PC-3 (cell line): ENCODE measurements at regions not wholly inside any gene's neighbourhood (a gene's known extent, or its start where the extent isn't known, plus 50 kb on each side); places are given as distances from the start of the nearest gene placed in this dataset.

Experiments used
- ATAC-seq: fragments of 200-7000 bp; cut with Tn5 transposase; 2 replicates; pipeline ENCODE4 v1.9.1; 2020; ENCODE audit warnings: mild to moderate bottlenecking, moderate library complexity
- BruUV-seq: library from RNA; stranded (reverse); fragments of 400-500 nt; replicated peaks from 2 replicates; lab custom pipeline; 2021; lab: Mats Ljungman, UMichigan
- CTCF ChIA-PET: fragments of 300-600 bp; sonication (Branson Sonifier 250); formaldehyde crosslinking; loops from one replicate; lab custom pipeline; 2022; ENCODE audit warnings: antibody characterized with exemption; lab: Charles Lee
- POLR2A ChIA-PET: fragments of 300-600 bp; sonication (Branson Sonifier 250); formaldehyde crosslinking; loops from one replicate; lab custom pipeline; 2022; ENCODE audit warnings: antibody characterized with exemption; ENCODE audit not compliant: unreplicated experiment; lab: Charles Lee
- DNase-seq: peaks from one replicate; pipeline ENCODE4 v3.0.0-alpha.2; 2015
- H2AFZ ChIP-seq: fragments of 300-600 bp; sonication (generic); 2 replicates; pipeline ENCODE4 v1.6.0; 2016; ENCODE audit warnings: antibody characterized with exemption, low read length
- H3F3A ChIP-seq: fragments of 300-600 bp; sonication (generic); one replicate; pipeline ENCODE4 v1.6.0; 2017; ENCODE audit warnings: antibody characterized with exemption, low read length, control low read depth, mild to moderate bottlenecking; ENCODE audit not compliant: unreplicated experiment
- H3K27ac ChIP-seq: fragments of 300-600 bp; sonication (generic); 2 replicates; pipeline ENCODE4 v1.5.1; 2016; ENCODE audit warnings: mild to moderate bottlenecking, low read length
- H3K27me3 ChIP-seq: fragments of 300-600 bp; sonication (generic); 2 replicates; pipeline ENCODE4 v1.6.1; 2016; ENCODE audit warnings: low read length, mixed read lengths
- H3K36me3 ChIP-seq: fragments of 300-600 bp; sonication (generic); 2 replicates; pipeline ENCODE4 v1.6.1; 2016; ENCODE audit warnings: low read depth, mixed run types, low read length, mixed read lengths
- H3K4me1 ChIP-seq: fragments of 300-600 bp; sonication (generic); 2 replicates; pipeline ENCODE4 v1.5.1; 2016; ENCODE audit warnings: low read length; ENCODE audit not compliant: insufficient read depth
- H3K4me2 ChIP-seq: fragments of 300-600 bp; sonication (generic); 2 replicates; pipeline ENCODE4 v1.6.0; 2016; ENCODE audit warnings: low read length
- H3K4me3 ChIP-seq: fragments of 300-600 bp; sonication (generic); 2 replicates; pipeline ENCODE4 v1.5.1; 2016; ENCODE audit warnings: mild to moderate bottlenecking, low read length, mixed read lengths
- H3K79me2 ChIP-seq: fragments of 300-600 bp; sonication (generic); 2 replicates; pipeline ENCODE4 v1.6.1; 2017; ENCODE audit warnings: low read length, mixed read lengths
- H3K9ac ChIP-seq: fragments of 300-600 bp; sonication (generic); 2 replicates; pipeline ENCODE4 v1.6.0; 2016; ENCODE audit warnings: mild to moderate bottlenecking, low read length
- H3K9me2 ChIP-seq: fragments of 300-600 bp; sonication (generic); replicated peaks from 2 replicates; pipeline ENCODE4 v1.6.1; 2016; ENCODE audit warnings: mixed run types, low read length, mixed read lengths
- H3K9me3 ChIP-seq: fragments of 300-600 bp; sonication (generic); 2 replicates; pipeline ENCODE4 v1.6.1; 2016; ENCODE audit warnings: low read length, mixed read lengths
- H4K20me1 ChIP-seq: fragments of 300-600 bp; sonication (generic); 2 replicates; pipeline ENCODE4 v1.6.1; 2016; ENCODE audit warnings: low read length, mixed read lengths
- EZH2 ChIP-seq: fragments of 300-600 bp; sonication (generic); IDR thresholded peaks from one replicate; pipeline ENCODE4 v1.6.1; 2017; ENCODE audit warnings: antibody characterized with exemption, mild to moderate bottlenecking, low read length; ENCODE audit not compliant: unreplicated experiment
- EZH2phosphoT487 ChIP-seq: fragments of 300-600 bp; sonication (generic); IDR thresholded peaks from 2 replicates; pipeline ENCODE4 v1.6.1; 2018; ENCODE audit warnings: mild to moderate bottlenecking, antibody characterized with exemption, low read length, borderline replicate concordance
- intact Hi-C: fragments of 100-400 bp; cut with micrococcal nuclease; formaldehyde crosslinking; loops from 2 replicates; pipeline ENCODE4 v1.9.0; 2023
- TF ChIP-seq, protein P1 (sequence below): fragments of 300-600 bp; sonication (generic); conservative IDR thresholded peaks from 2 replicates; pipeline ENCODE4 v1.5.1; 2017; ENCODE audit warnings: antibody characterized with exemption, low read depth, mild to moderate bottlenecking, low read length

DNA sequence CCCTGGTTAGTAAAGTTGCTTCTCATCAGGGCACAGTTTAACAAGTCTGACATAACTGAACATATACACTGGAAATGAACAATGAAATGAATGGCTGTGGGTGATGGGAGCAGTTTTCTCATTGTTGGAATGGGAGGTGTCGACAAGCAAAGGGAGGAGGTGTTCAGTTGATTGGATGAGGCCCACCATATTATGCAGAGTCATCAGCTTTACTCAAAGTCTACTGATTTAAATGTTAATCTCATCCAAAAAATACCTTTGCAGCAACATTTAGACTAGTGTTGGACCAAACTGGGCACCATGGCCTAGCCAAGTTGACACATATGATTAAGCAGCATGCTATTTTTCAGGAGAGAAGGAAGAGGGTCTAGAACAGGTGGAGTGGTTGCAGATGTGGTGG, 201.7 kb downstream of the RAMP3 start:
- no peaks in the 10 kb centered on the region for H3F3A ChIP-seq
- H3K4me2 ChIP-seq = no peak overlapping the region
- no peaks in the 10 kb centered on the region for H3K4me1 ChIP-seq
- H2AFZ ChIP-seq = no peak overlapping the region
- no peaks in the 10 kb centered on the region for H4K20me1 ChIP-seq
- DNase-seq = no peak
- H3K27me3 ChIP-seq = peaks cover 15% of the 10 kb centered on the region; the same call in 1 of the 2 replicates
- BruUV-seq = no TSS peak
- H3K27ac ChIP-seq = no peak overlapping the region
- no peak overlapping the region for H3K9ac ChIP-seq
- POLR2A ChIA-PET = no interaction called here
- intact Hi-C loops = no loop called here
- no peaks in the 10 kb centered on the region for H3K79me2 ChIP-seq
- no peaks in the 10 kb centered on the region for H3K36me3 ChIP-seq
- CTCF ChIA-PET = no interaction called here
- TF ChIP-seq EZH2 (no peak), EZH2phosphoT487 (no peak)
- TF ChIP-seq, protein P1, sequence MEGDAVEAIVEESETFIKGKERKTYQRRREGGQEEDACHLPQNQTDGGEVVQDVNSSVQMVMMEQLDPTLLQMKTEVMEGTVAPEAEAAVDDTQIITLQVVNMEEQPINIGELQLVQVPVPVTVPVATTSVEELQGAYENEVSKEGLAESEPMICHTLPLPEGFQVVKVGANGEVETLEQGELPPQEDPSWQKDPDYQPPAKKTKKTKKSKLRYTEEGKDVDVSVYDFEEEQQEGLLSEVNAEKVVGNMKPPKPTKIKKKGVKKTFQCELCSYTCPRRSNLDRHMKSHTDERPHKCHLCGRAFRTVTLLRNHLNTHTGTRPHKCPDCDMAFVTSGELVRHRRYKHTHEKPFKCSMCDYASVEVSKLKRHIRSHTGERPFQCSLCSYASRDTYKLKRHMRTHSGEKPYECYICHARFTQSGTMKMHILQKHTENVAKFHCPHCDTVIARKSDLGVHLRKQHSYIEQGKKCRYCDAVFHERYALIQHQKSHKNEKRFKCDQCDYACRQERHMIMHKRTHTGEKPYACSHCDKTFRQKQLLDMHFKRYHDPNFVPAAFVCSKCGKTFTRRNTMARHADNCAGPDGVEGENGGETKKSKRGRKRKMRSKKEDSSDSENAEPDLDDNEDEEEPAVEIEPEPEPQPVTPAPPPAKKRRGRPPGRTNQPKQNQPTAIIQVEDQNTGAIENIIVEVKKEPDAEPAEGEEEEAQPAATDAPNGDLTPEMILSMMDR = no peak
- no peaks in the 10 kb centered on the region for H3K9me2 ChIP-seq
- ATAC-seq = no peak
- no peaks in the 10 kb centered on the region for H3K9me3 ChIP-seq
- no peak overlapping the region for H3K4me3 ChIP-seq

- no peaks in the 10 kb centered on the region for H3F3A ChIP-seq
- H3K36me3 ChIP-seq = no peaks in the 10 kb centered on the region
- no peaks in the 10 kb centered on the region for H3K79me2 ChIP-seq
- ATAC-seq = no peak
- no peaks in the 10 kb centered on the region for H3K9me3 ChIP-seq
- DNase-seq = no peak
- intact Hi-C loops = no loop called here
- H3K9me2 ChIP-seq = no peaks in the 10 kb centered on the region
- no peak overlapping the region for H3K9ac ChIP-seq
- no peaks in the 10 kb centered on the region for H3K4me1 ChIP-seq
- no peak overlapping the region for H2AFZ ChIP-seq
- BruUV-seq = no TSS peak
- no peak overlapping the region for H3K27ac ChIP-seq
- peaks cover 19% of the 10 kb centered on the region; the same call in 1 of the 2 replicates for H3K27me3 ChIP-seq
- no peak overlapping the region for H3K4me3 ChIP-seq
- ChIA-PET CTCF (no interaction called here), POLR2A (no interaction called here)
- no peak overlapping the region for H3K4me2 ChIP-seq
- H4K20me1 ChIP-seq = no peaks in the 10 kb centered on the region
- TF ChIP-seq EZH2phosphoT487 (no peak), EZH2 (no peak)
- TF ChIP-seq, protein P1 = no peak
Measured at GRCh38 chr7:45359776-45360175, 202.2 kb downstream of the RAMP3 start.

DNA sequence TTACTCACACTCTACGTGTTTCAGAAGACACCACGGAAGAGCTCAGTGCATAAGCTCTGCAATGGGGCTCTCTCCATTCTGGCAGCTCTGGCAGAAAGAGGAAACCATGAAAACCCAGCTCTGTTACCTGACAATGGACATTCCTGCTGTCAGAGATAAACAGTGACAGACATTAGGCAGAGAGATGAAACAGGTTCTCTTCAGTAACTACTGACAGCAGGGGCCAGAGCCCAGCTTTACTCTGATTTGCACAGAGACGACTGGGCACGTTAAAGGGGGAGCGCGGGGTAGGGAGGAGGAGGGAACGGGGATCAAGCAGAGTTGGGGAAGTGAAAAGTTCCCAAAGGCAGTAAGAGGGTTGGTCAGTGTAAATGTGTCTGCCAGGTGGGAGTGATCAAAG, 206.1 kb downstream of the RAMP3 start:
- Histone ChIP-seq H3K4me1 (no peaks in the 10 kb centered on the region), H3K9ac (no peak overlapping the region), H3K9me2 (no peaks in the 10 kb centered on the region), H2AFZ (no peak overlapping the region), H3F3A (no peaks in the 10 kb centered on the region), H3K4me3 (no peak overlapping the region), H3K4me2 (no peak overlapping the region), H4K20me1 (no peaks in the 10 kb centered on the region), H3K36me3 (no peaks in the 10 kb centered on the region), H3K27ac (no peak overlapping the region), H3K79me2 (no peaks in the 10 kb centered on the region), H3K27me3 (peaks cover 8% of the 10 kb centered on the region; the same call in 1 of the 2 replicates), H3K9me3 (no peaks in the 10 kb centered on the region)
- no peak for DNase-seq
- ChIA-PET CTCF (no interaction called here), POLR2A (no interaction called here)
- no TSS peak for BruUV-seq
- ATAC-seq = no peak
- TF ChIP-seq, protein P1 = no peak
- no peak for TF ChIP-seq EZH2
- intact Hi-C loops = no loop called here
